NB4 (cell line): ENCODE measurements at regions not wholly inside any gene's neighbourhood (a gene's known extent, or its start where the extent isn't known, plus 50 kb on each side); places are given as distances from the start of the nearest gene placed in this dataset.

ENCODE experiments used
- DNase-seq: peaks from one replicate; pipeline ENCODE4 v3.0.0; 2010; ENCODE audit warnings: low read depth
- H3K4me3 ChIP-seq: one replicate; pipeline ENCODE4 v1.5.1; 2011; ENCODE audit warnings: mild to moderate bottlenecking, low read depth, low read length, moderate library complexity
- MYC ChIP-seq: IDR thresholded peaks from 2 replicates; pipeline ENCODE4 v1.6.1; 2011; ENCODE audit warnings: low read depth, low read length
- POLR2A ChIP-seq: IDR thresholded peaks from 2 replicates; pipeline ENCODE4 v1.6.1; 2011; ENCODE audit warnings: mild to moderate bottlenecking; ENCODE audit not compliant: insufficient read length; ENCODE audit errors: extremely low read depth
- TF ChIP-seq, protein P1 (sequence below): IDR thresholded peaks from 2 replicates; pipeline ENCODE4 v1.6.1; 2011; ENCODE audit warnings: low read depth, low read length
- TF ChIP-seq, protein P2 (sequence below): IDR thresholded peaks from one replicate; pipeline ENCODE4 v1.5.1; 2012; ENCODE audit warnings: low read depth, low read length

DNA sequence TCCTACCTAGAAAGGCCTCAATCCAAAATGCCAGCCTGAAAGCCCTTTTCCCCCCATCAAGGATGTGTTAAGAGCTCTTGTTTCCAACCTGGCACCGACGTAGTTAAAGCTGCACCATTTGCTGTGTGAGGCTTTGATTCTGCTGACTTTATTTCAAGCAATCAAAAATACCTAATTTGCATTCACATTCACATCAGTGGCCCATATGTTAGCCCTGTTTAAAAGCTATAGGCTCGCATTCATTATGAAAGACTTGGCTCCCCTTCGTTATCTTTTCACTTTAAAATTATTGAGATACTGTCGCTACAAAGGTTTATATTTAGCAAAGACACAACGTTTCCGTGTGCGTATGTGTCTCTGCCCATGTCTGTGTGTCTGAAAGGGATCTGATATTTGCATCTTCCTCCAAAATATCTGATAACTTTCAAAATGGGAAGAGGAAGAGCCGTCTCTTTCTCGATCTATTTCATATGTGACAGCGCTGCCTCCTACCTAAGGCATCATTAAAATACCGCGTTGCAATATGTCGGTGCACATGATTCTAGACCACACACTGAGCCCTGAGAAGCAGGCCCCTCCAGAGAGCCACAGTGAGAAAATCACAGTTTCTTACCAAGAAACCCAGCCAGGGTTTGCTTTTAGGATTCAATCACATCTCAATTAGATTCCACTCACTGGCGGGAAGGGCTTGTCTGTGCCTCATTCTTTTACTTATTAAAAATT, 57.1 kb upstream of the ITPRID1 start:
- TF ChIP-seq, protein P1, sequence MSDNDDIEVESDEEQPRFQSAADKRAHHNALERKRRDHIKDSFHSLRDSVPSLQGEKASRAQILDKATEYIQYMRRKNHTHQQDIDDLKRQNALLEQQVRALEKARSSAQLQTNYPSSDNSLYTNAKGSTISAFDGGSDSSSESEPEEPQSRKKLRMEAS, result no peak
- no peak for TF ChIP-seq MYC
- no peak for TF ChIP-seq POLR2A
- TF ChIP-seq, protein P2, sequence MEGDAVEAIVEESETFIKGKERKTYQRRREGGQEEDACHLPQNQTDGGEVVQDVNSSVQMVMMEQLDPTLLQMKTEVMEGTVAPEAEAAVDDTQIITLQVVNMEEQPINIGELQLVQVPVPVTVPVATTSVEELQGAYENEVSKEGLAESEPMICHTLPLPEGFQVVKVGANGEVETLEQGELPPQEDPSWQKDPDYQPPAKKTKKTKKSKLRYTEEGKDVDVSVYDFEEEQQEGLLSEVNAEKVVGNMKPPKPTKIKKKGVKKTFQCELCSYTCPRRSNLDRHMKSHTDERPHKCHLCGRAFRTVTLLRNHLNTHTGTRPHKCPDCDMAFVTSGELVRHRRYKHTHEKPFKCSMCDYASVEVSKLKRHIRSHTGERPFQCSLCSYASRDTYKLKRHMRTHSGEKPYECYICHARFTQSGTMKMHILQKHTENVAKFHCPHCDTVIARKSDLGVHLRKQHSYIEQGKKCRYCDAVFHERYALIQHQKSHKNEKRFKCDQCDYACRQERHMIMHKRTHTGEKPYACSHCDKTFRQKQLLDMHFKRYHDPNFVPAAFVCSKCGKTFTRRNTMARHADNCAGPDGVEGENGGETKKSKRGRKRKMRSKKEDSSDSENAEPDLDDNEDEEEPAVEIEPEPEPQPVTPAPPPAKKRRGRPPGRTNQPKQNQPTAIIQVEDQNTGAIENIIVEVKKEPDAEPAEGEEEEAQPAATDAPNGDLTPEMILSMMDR, result no peak
- no peak overlapping the region for H3K4me3 ChIP-seq
- DNase-seq, result no peak

DNA sequence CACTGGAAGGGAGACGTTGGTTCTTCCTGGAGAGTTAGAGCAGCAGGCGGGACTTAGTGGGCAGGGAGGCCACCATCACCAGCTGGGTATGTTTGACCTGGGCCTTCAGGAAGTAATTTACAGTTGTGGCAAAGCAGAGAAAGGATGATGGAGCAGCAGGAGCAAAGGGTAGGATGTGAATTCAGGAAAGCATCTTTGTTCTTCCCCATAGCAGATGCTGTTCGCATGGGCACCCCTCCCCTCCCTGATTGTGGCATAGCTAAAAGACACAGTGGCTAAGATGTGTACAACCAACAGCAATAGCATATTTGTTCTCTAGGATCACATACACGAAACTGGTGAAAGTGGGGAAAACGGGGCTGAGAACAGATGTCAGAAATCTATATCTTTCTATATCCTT, 56.3 kb upstream of the ITPRID1 start:
- no peak for DNase-seq
- TF ChIP-seq, protein P1, result no peak
- TF ChIP-seq, protein P2, result no peak
- TF ChIP-seq POLR2A (no peak), MYC (no peak)
- H3K4me3 ChIP-seq, result no peak overlapping the region

DNA sequence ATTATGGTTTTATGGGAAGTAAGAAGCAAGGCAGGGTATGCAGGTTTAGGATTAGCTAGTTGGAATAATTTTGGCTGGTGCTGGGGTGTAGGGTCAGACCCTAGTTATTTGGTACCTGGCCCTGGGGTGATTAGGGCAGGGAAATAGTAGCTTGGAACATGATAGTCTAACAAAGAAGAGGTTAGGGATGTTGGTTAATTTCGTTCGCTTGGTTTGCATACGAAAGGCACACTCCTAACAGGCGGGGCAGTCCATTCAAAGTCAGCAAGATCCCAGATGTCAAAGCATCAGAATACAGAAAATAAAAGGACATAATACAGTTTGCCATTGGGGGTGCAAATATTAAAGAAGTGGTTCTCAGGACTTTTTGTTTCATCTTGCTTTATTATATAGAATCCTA, 55.7 kb upstream of the ITPRID1 start:
- H3K4me3 ChIP-seq, result no peak overlapping the region
- DNase-seq, result no peak
- TF ChIP-seq MYC (no peak), POLR2A (no peak)
- TF ChIP-seq, protein P2, result no peak
- TF ChIP-seq, protein P1, result no peak

DNA sequence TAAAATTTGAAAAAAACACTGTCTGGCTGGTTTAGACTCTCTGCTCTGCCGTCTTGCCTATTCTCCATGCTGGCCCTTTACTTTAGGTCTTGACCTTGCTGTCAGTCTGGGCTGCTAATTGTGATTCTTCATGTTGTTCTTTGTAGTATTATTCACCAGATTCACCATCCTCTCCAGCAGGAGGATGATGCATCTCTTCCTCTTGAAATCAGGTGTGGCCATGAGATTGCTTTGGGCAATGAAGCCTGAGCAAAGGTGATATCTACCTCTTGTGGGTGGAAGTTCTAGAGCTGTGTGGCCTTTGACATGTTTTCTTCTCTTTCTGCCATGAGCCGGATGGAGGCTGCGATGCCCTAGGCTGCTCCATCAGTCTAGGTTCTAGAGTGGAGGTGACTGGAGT, 51.3 kb upstream of the ITPRID1 start:
- no peak overlapping the region for H3K4me3 ChIP-seq
- DNase-seq, result no peak
- TF ChIP-seq, protein P1, result no peak
- TF ChIP-seq, protein P2, result no peak
- TF ChIP-seq POLR2A (no peak), MYC (no peak)
